NCI-H2196 (cell line): ENCODE measurements at regions not wholly inside any gene's neighbourhood (a gene's known extent, or its start where the extent isn't known, plus 50 kb on each side); places are given as distances from the start of the nearest gene placed in this dataset.

ENCODE experiments used
- DNase-seq: peaks from one replicate; lab custom pipeline; 2025; ENCODE audit not compliant: unreplicated experiment; lab: John Stamatoyannopoulos, UW

DNA sequence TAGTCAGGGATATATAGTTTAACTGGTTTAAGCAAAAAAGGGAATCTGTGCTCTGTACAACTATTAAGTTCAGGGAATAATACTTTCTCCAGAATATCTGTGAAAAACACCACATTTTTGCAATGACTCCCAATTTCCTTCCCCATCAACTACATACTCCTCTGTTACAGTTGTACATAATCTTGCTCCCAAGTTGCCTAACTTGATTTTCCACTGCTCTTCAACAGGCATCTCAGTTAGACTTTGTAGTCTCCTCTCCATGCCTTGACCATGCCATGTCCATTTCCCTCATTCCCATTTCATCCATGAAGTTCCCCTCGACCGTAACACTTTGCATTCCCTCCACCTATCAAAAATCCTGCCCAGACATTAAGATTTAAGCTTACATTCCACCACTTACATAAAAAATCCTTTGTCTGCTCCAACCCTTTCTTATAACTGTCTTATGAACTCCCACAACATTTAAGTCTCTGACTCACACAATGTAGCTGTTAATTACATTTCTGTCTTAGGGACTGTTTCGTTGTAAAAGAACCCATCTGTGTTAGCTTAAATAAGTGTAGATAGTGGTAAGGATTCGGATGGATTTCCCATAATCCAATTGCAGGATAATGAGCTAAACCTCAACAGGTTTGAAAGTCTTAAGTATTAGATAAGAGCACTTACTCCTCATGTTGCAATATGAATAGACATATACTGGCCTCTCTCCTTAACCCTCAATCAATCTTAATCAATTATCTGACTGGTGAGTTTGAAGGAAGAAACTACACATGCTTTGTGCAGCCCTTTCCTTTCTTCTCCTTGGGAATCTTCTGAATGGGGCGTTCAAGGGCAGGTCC, 156.5 kb downstream of the PAWR start:
- no peak for DNase-seq

DNA sequence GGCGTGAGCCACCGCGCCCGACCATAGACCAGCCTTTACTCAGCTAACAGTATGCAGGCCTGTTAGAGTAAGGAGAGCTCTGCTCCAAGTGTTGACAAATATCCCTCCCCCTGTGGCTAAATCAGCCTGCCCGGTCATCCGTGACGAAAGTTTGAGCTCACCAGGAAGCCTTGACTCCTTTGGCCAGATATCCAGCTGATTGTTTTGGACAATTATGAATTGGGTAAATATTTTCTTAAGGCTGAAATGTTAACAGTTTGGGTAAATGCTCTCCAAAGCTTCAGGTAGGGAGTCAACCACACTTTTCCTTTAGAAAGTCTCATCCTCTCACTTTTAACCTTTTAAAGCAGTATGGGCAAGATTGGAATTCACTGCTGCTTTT, 157.9 kb downstream of the PAWR start:
- DNase-seq, result peak; percentile 4

GRCh38 chr12:79531518-79531917, 159.2 kb downstream of the PAWR start:
- DNase-seq, result no peak

GRCh38 chr12:79527473-79527872, 163.3 kb downstream of the PAWR start:
- DNase-seq, result no peak

- no peak for DNase-seq
These were observed 165.4 kb downstream of the PAWR start for GRCh38 chr12:79525357-79525756.

GRCh38 chr12:79524507-79525148, 166.1 kb downstream of the PAWR start:
- DNase-seq, result no peak

DNA sequence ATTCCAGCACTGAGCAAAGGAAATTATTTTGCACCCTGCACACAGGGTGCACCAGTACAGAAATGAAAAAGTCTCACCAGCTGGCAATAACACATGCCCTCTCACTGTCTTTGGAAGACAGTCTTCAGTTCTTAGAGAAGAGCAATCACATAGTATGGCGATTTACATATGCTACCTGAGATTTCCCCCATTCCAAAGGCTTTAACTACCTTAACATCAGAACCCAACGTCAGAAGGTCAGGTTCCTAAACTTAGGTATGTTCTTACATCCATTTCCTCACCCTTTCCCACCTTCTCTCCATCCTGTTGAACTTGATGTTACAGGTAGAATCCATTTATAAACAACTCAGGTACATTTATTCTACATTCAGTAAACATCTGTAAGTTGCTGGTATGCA, 167.8 kb downstream of the PAWR start:
- no peak for DNase-seq

GRCh38 chr12:79522257-79522988, 168.3 kb downstream of the PAWR start:
- no peak for DNase-seq

DNA sequence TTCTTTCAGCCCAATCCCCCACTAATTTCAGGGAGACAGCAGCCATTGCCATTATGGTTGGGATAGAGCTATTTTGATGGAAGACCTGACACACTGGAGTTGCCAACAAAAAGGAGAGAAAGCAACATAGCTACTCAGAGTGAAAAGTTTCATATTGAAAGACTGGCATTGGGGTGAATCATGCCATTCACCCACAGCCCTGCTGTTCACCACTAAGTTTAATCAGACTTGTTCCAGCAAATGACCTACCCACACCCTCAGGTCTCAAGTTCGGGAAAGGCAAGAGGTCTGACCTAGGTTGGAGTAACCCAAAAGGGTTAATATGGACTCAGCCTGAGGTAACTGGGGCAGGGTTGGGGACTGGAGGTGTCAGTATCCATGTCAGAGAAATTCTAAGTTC, 169.2 kb downstream of the PAWR start:
- no peak for DNase-seq

DNA sequence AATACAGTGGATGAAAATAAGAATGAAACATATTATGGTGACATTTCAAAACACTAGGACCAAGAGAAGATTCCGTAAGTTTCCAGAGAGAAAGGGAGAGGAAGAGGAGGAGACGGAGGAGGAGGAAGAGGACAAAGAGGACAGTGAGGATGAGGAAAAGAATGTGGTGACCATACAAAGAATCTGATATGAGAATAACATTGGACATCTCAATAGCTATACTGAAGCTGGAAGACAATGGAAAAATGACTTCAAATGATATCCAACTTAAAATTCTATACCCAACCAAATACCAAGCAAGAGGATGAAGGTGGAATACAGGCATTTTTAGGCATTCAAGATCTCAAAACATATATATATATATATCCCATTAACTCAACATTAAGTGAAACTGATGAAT, 173.4 kb downstream of the PAWR start:
- DNase-seq, result no peak

DNA sequence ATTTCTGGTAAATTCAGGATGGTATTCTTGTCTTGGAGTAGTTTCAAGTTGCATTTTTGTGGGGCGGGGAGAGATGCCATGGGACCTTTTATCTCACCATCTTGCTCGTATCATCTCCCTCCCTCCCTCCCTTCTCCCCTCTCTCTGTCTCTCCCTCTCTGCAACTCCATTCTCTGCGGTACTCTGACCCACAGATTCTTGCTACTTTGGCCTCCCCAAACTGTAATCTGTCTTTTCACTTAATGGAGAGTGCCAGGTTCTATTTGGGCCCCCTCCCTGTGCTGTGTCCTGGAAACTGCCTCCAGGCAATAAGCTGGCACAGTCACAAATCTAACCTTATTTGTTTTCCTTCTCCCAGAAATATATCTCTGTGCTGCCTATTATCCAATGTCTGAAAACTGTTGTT, 175.2 kb downstream of the PAWR start:
- no peak for DNase-seq

DNA sequence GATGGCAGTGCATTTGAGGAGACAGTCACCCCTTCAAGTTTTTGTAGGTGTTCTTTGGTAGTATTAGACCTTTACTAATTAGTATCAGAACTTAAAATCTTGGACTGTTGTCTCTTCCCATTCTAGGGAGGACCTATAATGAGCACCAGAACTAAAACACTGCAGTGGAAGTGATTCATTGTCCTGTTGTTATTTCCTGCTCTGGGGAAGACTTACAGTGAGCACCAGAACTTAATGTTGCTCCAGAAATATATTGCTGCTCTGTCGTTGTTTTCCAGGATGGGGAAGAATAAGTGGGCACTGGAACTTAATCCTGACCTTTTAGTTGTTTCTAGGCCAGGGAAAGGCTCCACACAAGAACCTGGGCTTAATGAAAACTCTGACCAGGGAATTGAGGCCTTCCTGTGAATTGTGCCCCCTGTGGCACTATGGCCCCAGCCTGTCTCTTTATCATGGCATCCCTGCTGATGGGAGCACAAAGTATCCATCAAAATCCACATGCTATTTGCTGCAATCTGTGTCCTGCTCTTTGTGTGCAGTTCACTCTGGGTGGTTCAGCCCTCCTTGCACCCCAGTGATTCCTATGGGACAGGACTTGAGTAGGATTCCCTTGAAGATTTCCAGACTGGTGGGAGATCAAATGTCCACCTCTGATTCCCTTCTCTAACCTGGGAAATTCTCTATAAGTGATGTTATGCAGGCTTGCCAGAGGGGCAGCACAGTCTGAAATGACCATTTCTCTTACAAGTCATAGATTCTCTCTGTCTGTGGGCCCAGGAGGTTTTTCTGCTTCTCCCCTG, 175.8 kb downstream of the PAWR start:
- no peak for DNase-seq

GRCh38 chr12:79512068-79512467, 178.7 kb downstream of the PAWR start:
- no peak for DNase-seq

- DNase-seq, result no peak
These were observed 182.1 kb downstream of the PAWR start for GRCh38 chr12:79508622-79509021.
